ENCODE measurements at regions not wholly inside any gene's neighbourhood (a gene's known extent, or its start where the extent isn't known, plus 50 kb on each side); places are given as distances from the start of the nearest gene placed in this dataset.

GRCh38 chr3:94616833-94617232, 554.0 kb downstream of the NSUN3 start:
- TF ChIP-seq, protein P1, sequence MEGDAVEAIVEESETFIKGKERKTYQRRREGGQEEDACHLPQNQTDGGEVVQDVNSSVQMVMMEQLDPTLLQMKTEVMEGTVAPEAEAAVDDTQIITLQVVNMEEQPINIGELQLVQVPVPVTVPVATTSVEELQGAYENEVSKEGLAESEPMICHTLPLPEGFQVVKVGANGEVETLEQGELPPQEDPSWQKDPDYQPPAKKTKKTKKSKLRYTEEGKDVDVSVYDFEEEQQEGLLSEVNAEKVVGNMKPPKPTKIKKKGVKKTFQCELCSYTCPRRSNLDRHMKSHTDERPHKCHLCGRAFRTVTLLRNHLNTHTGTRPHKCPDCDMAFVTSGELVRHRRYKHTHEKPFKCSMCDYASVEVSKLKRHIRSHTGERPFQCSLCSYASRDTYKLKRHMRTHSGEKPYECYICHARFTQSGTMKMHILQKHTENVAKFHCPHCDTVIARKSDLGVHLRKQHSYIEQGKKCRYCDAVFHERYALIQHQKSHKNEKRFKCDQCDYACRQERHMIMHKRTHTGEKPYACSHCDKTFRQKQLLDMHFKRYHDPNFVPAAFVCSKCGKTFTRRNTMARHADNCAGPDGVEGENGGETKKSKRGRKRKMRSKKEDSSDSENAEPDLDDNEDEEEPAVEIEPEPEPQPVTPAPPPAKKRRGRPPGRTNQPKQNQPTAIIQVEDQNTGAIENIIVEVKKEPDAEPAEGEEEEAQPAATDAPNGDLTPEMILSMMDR (IDR thresholded peaks at IDR 0.05; ENCODE audit: borderline replicate concordance, extremely low read depth, low read length, poor library complexity, severe bottlenecking) = no peak
- no peak for TF ChIP-seq EZH2 (IDR thresholded peaks at IDR 0.05; ENCODE audit: borderline replicate concordance, low read depth, low read length, severe bottlenecking)

Measured in DND-41 (cell line).